OCI-LY1 (cell line): ENCODE measurements at regions not wholly inside any gene's neighbourhood (a gene's known extent, or its start where the extent isn't known, plus 50 kb on each side); places are given as distances from the start of the nearest gene placed in this dataset.

Source experiments
- CTCF ChIP-seq: fragments of 200-600 bp; sonication (generic), shearing (Covaris generic); IDR thresholded peaks from 2 replicates; pipeline ENCODE4 v1.5.1; 2017; ENCODE audit warnings: mild to moderate bottlenecking, antibody characterized with exemption, low read length, moderate library complexity, mixed read lengths
- EZH2 ChIP-seq: fragments of 200-600 bp; sonication (generic), shearing (Covaris generic); IDR thresholded peaks from 2 replicates; pipeline ENCODE4 v1.8.0; 2017; ENCODE audit warnings: borderline replicate concordance, mixed run types, mild to moderate bottlenecking, antibody characterized with exemption, low read length, moderate library complexity, mixed read lengths

- TF ChIP-seq CTCF: no peak
- TF ChIP-seq EZH2: no peak
These were observed 921.2 kb upstream of the FOXG1 start for GRCh38 chr14:27845241-27845850.
